Astrocyte of the cerebellum (primary cell): ENCODE measurements at regions not wholly inside any gene's neighbourhood (a gene's known extent, or its start where the extent isn't known, plus 50 kb on each side); places are given as distances from the start of the nearest gene placed in this dataset.

ENCODE experiments used
- DNase-seq: peaks from one replicate; pipeline ENCODE4 v3.0.0-alpha.2; 2011; ENCODE audit warnings: low read depth
- H3K4me3 ChIP-seq: 2 replicates; pipeline ENCODE4 v1.5.1; 2011; ENCODE audit warnings: mild to moderate bottlenecking, low read depth, low read length, moderate library complexity
- CTCF ChIP-seq: IDR thresholded peaks from 2 replicates; pipeline ENCODE4 v1.5.1; 2012; ENCODE audit warnings: low read length, low read depth, moderate library complexity, mild to moderate bottlenecking; ENCODE audit errors: missing control alignments
- in situ Hi-C: cut with HindIII; loops from 2 replicates; pipeline ENCODE4 v1.10.0; 2017; ENCODE audit warnings: low sequenced_read_pairs

- DNase-seq = no peak
- no peak overlapping the region for H3K4me3 ChIP-seq
- TF ChIP-seq CTCF = no peak
- in situ Hi-C loops = no loop called here
Measured at GRCh38 chrX:15098505-15098904, 171.4 kb downstream of the ASB9 start.

- no peak overlapping the region for H3K4me3 ChIP-seq
- no peak for DNase-seq
- in situ Hi-C loops = no loop called here
- no peak for TF ChIP-seq CTCF
Measured at GRCh38 chrX:15087747-15088146, 182.1 kb downstream of the ASB9 start.

GRCh38 chrX:15073313-15073712 is 196.6 kb downstream of the ASB9 start:
- TF ChIP-seq CTCF = no peak
- DNase-seq = no peak
- in situ Hi-C loops = no loop called here
- no peak overlapping the region for H3K4me3 ChIP-seq

GRCh38 chrX:15072880-15073279 is 197.0 kb downstream of the ASB9 start:
- no peak overlapping the region for H3K4me3 ChIP-seq
- no peak for TF ChIP-seq CTCF
- DNase-seq = no peak
- in situ Hi-C loops = no loop called here

GRCh38 chrX:15072259-15072658 is 197.6 kb downstream of the ASB9 start:
- in situ Hi-C loops = no loop called here
- no peak for DNase-seq
- TF ChIP-seq CTCF = no peak

GRCh38 chrX:15059474-15059873 is 186.3 kb downstream of the MOSPD2 start:
- in situ Hi-C loops = no loop called here
- peak; percentile 18 for TF ChIP-seq CTCF
- DNase-seq = no peak
- H3K4me3 ChIP-seq = no peak overlapping the region

More at GRCh38 chrX:15072259-15072658, 197.6 kb downstream of the ASB9 start:
- H3K4me3 ChIP-seq = no peak overlapping the region

- TF ChIP-seq CTCF = no peak
- in situ Hi-C loops = no loop called here
- H3K4me3 ChIP-seq = no peak overlapping the region
- no peak for DNase-seq
Measured at GRCh38 chrX:15056044-15056443, 182.8 kb downstream of the MOSPD2 start.
